ENCODE measurements at regions not wholly inside any gene's neighbourhood (a gene's known extent, or its start where the extent isn't known, plus 50 kb on each side); places are given as distances from the start of the nearest gene placed in this dataset.

DNA sequence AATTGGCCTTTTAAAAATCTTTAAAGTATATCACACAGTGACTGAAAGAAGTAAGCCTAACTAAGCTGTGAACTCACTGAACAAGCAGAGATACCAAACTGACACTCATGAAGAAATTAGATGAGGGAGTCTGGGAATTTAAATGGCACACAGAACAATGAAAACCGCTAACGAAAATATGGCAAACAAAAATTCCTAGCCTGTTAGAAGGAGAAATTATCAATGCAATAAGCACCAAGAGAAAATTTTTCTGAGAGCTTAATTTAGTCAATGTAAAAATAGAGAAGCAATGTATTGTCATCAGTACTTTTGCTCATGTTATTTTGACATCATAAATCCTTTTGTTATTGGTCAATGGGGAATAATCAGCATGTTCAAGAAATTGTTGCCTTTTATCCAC, 291.1 kb upstream of the PDZRN3 start:
- Histone ChIP-seq H3K9me3 (no peaks in the 10 kb centered on the region), H3K27ac (replicated peaks in 1 of 4) (no peak overlapping the region), H3K27me3 (no peaks in the 10 kb centered on the region), H3K36me3 (no peaks in the 10 kb centered on the region), H3K4me3 (no peak overlapping the region), H3K4me1 (no peaks in the 10 kb centered on the region)
- TF ChIP-seq EP300 (IDR thresholded peaks at IDR 0.05) (no peak), POLR2AphosphoS5 (IDR thresholded peaks at IDR 0.05) (no peak)
- 72% methylated on average over 2 of the region's 2 CpGs for WGBS
- no peak for DNase-seq (ENCODE audit: extremely low spot score)
- intact Hi-C loops (cut with DNase I) = no loop called here

DNA sequence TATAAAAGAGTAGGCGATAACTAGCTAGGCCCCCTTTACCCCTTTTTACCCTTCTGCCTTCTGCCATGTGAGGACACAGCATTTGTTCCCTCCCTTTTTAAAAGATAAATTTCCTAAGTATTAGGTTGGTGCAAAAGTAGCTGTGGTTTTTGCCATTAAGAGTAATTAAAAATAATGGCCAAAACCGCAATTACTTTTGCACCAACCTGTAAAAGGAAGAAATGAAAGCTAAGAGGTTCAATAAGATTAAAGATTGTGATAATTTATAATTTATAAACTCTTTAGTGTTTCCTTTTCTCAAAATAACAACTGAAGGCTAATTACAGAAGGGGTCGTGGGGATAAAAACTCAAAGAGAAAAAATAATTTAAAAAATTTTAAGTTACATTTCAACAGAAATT, 283.5 kb upstream of the PDZRN3 start:
- H3K4me3 ChIP-seq = no peak overlapping the region
- H3K27ac ChIP-seq (replicated peaks in 1 of 4) = no peak overlapping the region
- no peak for TF ChIP-seq EP300 (IDR thresholded peaks at IDR 0.05)
- TF ChIP-seq POLR2A (IDR thresholded peaks at IDR 0.05; ENCODE audit: low read depth) = no peak
- TF ChIP-seq POLR2AphosphoS5 (IDR thresholded peaks at IDR 0.05) = no peak
- TF ChIP-seq, protein P1, sequence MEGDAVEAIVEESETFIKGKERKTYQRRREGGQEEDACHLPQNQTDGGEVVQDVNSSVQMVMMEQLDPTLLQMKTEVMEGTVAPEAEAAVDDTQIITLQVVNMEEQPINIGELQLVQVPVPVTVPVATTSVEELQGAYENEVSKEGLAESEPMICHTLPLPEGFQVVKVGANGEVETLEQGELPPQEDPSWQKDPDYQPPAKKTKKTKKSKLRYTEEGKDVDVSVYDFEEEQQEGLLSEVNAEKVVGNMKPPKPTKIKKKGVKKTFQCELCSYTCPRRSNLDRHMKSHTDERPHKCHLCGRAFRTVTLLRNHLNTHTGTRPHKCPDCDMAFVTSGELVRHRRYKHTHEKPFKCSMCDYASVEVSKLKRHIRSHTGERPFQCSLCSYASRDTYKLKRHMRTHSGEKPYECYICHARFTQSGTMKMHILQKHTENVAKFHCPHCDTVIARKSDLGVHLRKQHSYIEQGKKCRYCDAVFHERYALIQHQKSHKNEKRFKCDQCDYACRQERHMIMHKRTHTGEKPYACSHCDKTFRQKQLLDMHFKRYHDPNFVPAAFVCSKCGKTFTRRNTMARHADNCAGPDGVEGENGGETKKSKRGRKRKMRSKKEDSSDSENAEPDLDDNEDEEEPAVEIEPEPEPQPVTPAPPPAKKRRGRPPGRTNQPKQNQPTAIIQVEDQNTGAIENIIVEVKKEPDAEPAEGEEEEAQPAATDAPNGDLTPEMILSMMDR (IDR thresholded peaks at IDR 0.05) = no peak
- H3K27me3 ChIP-seq = no peaks in the 10 kb centered on the region
- no peak for DNase-seq (ENCODE audit: extremely low spot score)
- no peaks in the 10 kb centered on the region for H3K9me3 ChIP-seq
- H3K4me1 ChIP-seq = no peaks in the 10 kb centered on the region
- 77% methylated on average over 3 of the region's 3 CpGs for WGBS
- no peaks in the 10 kb centered on the region for H3K36me3 ChIP-seq
- intact Hi-C loops (cut with DNase I) = no loop called here

DNA sequence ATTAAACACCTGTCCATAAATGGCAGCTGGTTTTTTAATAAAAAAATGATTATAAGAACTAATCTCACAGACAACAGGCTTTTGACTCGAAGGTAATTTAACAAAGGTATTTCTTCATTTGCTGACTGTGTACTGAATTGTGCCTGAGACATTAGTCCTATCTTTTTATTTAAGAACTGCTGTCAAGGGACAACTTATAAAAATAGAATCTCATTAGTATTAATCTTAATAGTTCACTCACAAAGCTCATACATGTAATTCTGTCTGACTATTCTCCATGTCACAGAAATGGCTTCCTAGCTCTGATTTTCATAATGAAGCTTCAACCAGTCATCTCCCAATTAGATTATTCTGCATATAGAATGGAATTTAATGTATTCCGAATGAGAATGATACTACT, 276.9 kb upstream of the PDZRN3 start:
- 69% methylated on average over 2 of the region's 2 CpGs for WGBS
- DNase-seq (ENCODE audit: extremely low spot score) = no peak
- H3K27ac ChIP-seq (replicated peaks in 1 of 4) = no peak overlapping the region
- H3K4me3 ChIP-seq = no peak overlapping the region
- no peaks in the 10 kb centered on the region for H3K36me3 ChIP-seq
- H3K27me3 ChIP-seq = no peaks in the 10 kb centered on the region
- H3K4me1 ChIP-seq = no peaks in the 10 kb centered on the region
- H3K9me3 ChIP-seq = no peaks in the 10 kb centered on the region
- no peak for TF ChIP-seq POLR2A (IDR thresholded peaks at IDR 0.05; ENCODE audit: low read depth)
- no peak for TF ChIP-seq EP300 (IDR thresholded peaks at IDR 0.05)
- TF ChIP-seq, protein P1 (IDR thresholded peaks at IDR 0.05) = no peak
- intact Hi-C loops (cut with DNase I) = no loop called here

DNA sequence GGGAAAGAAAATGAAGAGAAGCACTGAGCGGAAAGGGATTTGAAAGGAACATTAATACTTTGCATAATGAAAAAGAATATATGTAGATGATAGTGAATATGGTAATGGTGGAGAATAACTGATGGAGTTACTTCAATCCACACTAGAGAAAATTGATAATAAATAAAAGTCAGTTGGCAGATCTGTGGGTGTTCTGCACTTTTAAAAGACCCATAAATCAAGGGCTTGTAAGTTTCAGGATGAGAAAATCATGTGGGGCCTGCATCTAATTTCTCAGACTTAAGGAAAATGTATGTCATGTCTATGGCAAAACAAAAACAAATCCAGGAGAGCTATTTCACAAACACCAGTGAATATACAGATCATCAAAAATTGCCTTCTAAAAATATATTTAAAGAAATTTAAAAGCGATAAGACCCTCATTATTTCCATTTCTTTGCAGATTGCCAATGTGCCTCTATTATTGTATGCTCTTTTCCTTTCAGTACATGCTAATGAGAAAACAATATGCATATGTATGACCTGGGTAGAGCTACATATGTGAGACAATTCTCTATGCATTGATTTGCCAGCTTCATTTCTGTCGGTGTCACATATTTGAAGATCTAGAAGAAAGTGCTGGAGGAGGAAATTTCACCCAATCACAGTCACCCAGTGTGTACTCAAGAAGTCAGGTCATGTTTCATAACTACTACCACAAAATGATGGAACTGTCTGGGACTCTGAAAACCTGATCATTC, 269.9 kb upstream of the PDZRN3 start:
- Histone ChIP-seq H3K36me3 (no peaks in the 10 kb centered on the region), H3K4me1 (no peaks in the 10 kb centered on the region), H3K27me3 (no peaks in the 10 kb centered on the region), H3K9me3 (no peaks in the 10 kb centered on the region), H3K4me3 (no peak overlapping the region), H3K27ac (replicated peaks in 1 of 4) (no peak overlapping the region)
- intact Hi-C loops (cut with DNase I) = no loop called here
- no peak for DNase-seq (ENCODE audit: extremely low spot score)
- TF ChIP-seq POLR2A (IDR thresholded peaks at IDR 0.05; ENCODE audit: low read depth) (no peak), EP300 (IDR thresholded peaks at IDR 0.05) (no peak), POLR2AphosphoS5 (IDR thresholded peaks at IDR 0.05) (no peak)
- TF ChIP-seq, protein P1 (IDR thresholded peaks at IDR 0.05) = no peak
- whole genome bisulfite sequencing = 87% methylated on average over 3 of the region's 3 CpGs

DNA sequence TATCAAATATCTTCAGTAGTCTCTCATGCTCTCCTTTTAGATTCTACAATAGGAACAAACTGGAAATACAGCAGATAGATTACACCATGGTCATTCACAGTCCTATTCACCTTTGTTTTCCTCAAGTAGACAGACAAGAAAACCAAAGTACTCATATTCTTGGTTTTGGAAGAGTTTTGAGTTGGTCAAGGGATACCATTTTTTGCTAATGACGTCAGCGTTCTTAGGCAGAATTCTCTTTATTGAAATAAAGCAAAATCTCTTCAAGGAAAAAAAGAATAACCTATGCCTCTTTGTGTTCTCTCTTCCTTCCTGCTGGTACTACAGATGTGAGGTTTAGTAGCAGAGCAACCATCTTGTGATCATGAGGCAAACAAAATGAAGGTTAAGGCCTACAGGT, 268.3 kb upstream of the PDZRN3 start:
- H3K36me3 ChIP-seq = no peaks in the 10 kb centered on the region
- no peak overlapping the region for H3K4me3 ChIP-seq
- TF ChIP-seq, protein P1 (IDR thresholded peaks at IDR 0.05) = no peak
- no peak for TF ChIP-seq POLR2A (IDR thresholded peaks at IDR 0.05; ENCODE audit: low read depth)
- TF ChIP-seq EP300 (IDR thresholded peaks at IDR 0.05) = no peak
- TF ChIP-seq POLR2AphosphoS5 (IDR thresholded peaks at IDR 0.05) = no peak
- intact Hi-C loops (cut with DNase I) = no loop called here
- no peak overlapping the region for H3K27ac ChIP-seq (replicated peaks in 1 of 4)
- H3K9me3 ChIP-seq = no peaks in the 10 kb centered on the region
- no peaks in the 10 kb centered on the region for H3K27me3 ChIP-seq
- DNase-seq (ENCODE audit: extremely low spot score) = no peak
- H3K4me1 ChIP-seq = no peaks in the 10 kb centered on the region
- 97% methylated on average over 2 of the region's 2 CpGs for WGBS
